ENCODE measurements at regions not wholly inside any gene's neighbourhood (a gene's known extent, or its start where the extent isn't known, plus 50 kb on each side); places are given as distances from the start of the nearest gene placed in this dataset.

DNA sequence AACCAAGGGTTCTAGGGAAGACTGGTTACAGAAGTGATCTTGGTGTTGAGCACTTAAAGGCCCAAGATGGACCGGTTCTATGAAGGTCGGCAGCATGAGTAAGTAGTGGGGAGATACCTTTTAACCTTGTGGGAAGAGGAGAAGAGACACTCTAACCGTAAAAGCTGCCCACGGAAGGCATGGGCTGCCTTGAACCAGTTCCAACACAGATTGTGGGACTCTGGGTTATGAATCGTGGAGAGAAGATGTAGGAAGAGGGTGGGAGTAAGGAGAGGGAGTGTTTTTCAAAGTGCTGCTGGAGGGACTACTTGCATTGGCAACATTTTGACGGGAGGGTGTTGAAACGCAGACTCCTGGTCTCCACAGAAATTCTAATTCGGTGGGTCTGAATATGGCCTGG lies 67.1 kb downstream of the CRYGS start:
- DNase-seq (ENCODE audit: extremely low read depth in 1 of 4, low spot score in 3 of 4) (no peak), ATAC-seq (no peak), FAIRE-seq (no peak)
- ChIA-PET CTCF (ENCODE audit: low intra/inter-chr PET ratio) (no interaction called here), POLR2A (interaction anchor here (0.6 kb wide), 1 partner anchor 14 kb away, joined by 3 read pairs; no protein-coding TSS in a partner anchor)
- in situ Hi-C loops (cut with MboI) (no loop called here), intact Hi-C loops (cut with micrococcal nuclease) (no loop called here)
- Histone ChIP-seq H3K4me1 (replicated peaks in 1 of 2; ENCODE audit: control insufficient read depth in 2 of 2, insufficient read depth in 2 of 2, low read length in 2 of 2) (no peaks in the 10 kb centered on the region), H3K36me3 (ENCODE audit: control insufficient read depth, insufficient read depth, low read length) (no peaks in the 10 kb centered on the region), H3K27ac (ENCODE audit: extremely low read depth, low read depth, low read length) (no peak overlapping the region), H3K79me2 (ENCODE audit: control insufficient read depth, insufficient read depth, low read length) (no peaks in the 10 kb centered on the region), H3K9me1 (ENCODE audit: control insufficient read depth, insufficient read depth, low read length) (no peaks in the 10 kb centered on the region), H3K9me3 (replicated peaks; ENCODE audit: control insufficient read depth, insufficient read depth, low read depth, low read length) (no peaks in the 10 kb centered on the region), H3K4me2 (ENCODE audit: insufficient read depth, low read length) (no peak overlapping the region), H2AFZ (ENCODE audit: low read depth, low read length) (no peak overlapping the region), H3K27me3 (ENCODE audit: control insufficient read depth in 2 of 2, insufficient read depth in 2 of 2, low read length in 2 of 2) (peaks cover 3 to 13% of the 10 kb centered on the region in 2 experiments; a peak in 3 of 5 replicates), H4K20me1 (replicated peaks; ENCODE audit: control insufficient read depth, insufficient read depth, low read length) (no peaks in the 10 kb centered on the region), H3K9ac (ENCODE audit: insufficient read depth in 1 of 2, low read depth in 2 of 2, low read length in 2 of 2) (no peak overlapping the region), H3K4me3 (no peak overlapping the region)
- BruUV-seq (replicated peaks), result no TSS peak
- WGBS (ENCODE audit: insufficient coverage, low coverage, missing lambda C conversion rate), result 1% methylated on average over 8 of the region's 8 CpGs
- TF ChIP-seq SRSF9 (IDR thresholded peaks at IDR 0.05; ENCODE audit: borderline replicate concordance, low read depth, low read length) (no peak), NR3C1 (CRISPR knock-in tag; IDR thresholded peaks at IDR 0.05) (no peak), ZBTB11 (CRISPR knock-in tag; IDR thresholded peaks at IDR 0.05) (no peak)
- TF ChIP-seq, protein P1, sequence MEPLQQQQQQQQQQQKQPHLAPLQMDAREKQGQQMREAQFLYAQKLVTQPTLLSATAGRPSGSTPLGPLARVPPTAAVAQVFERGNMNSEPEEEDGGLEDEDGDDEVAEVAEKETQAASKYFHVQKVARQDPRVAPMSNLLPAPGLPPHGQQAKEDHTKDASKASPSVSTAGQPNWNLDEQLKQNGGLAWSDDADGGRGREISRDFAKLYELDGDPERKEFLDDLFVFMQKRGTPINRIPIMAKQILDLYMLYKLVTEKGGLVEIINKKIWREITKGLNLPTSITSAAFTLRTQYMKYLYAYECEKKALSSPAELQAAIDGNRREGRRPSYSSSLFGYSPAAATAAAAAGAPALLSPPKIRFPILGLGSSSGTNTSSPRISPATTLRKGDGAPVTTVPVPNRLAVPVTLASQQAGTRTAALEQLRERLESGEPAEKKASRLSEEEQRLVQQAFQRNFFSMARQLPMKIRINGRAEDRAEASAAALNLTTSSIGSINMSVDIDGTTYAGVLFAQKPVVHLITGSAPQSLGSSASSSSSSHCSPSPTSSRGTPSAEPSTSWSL (CRISPR knock-in tag; IDR thresholded peaks at IDR 0.05; ENCODE audit: borderline replicate concordance), result no peak

All from K562 (cell line).